Right lung (tissue), 2 donors: ENCODE measurements at regions not wholly inside any gene's neighbourhood (a gene's known extent, or its start where the extent isn't known, plus 50 kb on each side); places are given as distances from the start of the nearest gene placed in this dataset.

Experiments used
- DNase-seq, 2 donors: peaks; one replicate each; pipeline ENCODE4 v3.0.0-alpha.2; 2013

DNA sequence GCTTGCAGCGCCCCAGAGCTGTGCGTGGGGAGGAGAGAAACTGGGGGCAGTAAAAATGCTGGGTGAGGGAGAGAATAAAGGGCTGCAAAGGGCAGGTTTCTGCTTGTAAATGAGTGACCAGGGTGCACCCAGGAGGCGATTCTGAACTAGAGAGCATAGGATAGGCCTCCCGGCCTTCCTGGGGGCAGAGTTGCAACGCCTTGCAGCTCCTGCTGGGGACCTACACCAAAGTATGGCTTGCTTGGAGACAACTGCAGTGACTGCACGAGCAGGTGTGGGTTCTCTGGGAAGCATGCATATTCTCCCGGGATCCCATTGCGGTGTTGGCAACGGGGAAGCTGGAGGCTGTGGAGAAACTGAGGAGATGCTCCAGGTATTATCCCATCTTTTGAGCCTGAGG, 111.6 kb upstream of the SPACA1 start:
- no peak for DNase-seq

DNA sequence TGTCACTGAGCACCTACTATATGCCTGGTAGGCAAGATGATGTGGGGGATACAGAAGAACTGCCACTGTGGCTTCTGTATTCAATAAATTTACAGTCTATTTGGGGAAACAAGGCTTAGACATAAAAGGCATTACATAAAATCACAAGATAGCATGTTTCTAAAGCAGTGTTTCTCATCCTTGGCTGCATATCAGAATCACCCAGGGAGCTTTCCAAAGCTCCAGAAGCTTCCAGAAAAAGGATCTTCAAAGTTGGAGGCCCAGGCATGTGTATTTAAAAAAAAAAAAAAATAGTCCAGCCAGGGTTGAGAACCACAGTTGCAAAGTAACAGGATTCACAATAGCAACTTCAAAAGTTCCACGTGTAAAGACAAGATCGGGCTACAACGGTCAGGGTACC, 112.4 kb upstream of the SPACA1 start:
- no peak for DNase-seq

DNA sequence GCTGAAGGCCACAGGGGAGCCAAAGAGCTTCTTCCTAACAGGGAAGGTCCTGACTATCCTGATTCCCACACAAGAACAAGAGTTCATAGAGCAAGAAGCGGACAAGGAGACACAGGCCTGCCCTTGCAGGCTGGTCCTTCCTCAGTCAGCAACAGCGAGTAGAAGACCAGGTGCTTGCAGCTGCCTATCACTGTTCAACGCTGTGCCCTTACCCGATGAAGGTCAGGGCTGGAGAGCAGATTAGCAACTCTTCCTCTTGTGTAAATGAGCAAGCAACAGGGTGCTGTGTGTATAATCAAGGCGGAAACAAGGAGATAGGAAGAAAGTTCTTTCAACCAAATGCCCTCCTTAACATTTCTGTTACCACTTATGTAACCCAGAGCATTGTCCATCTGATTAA, 115.3 kb upstream of the SPACA1 start:
- no peak for DNase-seq

DNA sequence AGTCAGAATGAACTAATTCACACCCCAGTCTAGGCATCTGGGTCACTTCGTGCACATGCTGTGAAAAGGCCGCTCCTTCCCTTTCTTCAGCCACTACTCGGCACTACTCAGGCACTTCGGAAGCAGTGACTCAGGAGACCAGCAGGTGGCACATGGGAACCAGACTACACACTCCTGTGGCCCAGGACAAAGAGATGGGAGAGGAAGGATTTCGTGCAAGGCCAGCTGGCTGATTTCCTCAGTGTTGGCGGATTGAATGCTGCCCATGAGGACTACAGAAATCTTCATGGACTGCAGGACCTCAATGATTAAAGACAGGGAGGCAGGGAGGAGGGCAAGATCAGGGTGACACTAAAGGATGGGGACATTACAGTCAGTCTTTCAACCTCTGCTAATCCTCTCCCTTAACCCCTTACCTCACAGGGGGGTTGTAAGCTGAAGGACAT, 117.8 kb upstream of the SPACA1 start:
- DNase-seq = peak; percentile 71 to 78

DNA sequence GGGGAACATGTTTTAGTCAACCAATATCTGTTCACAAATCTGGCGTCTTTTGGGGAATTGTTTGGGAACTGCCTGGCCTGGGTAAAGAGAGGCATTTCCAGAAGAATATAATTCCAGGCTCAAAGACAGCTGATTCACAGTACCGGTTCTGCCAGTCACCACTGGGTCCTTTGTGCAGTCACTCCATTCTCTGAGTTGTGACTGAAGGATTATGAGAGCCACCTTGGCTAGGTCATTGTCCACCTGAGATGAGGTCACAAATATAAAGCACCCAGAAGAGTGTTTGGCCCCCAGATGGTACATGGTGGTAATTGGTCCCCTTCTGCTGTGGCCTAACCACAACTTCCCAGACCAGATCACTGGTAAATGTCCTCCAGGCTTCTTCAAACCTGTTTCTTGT, 121.0 kb upstream of the SPACA1 start:
- DNase-seq = no peak

DNA sequence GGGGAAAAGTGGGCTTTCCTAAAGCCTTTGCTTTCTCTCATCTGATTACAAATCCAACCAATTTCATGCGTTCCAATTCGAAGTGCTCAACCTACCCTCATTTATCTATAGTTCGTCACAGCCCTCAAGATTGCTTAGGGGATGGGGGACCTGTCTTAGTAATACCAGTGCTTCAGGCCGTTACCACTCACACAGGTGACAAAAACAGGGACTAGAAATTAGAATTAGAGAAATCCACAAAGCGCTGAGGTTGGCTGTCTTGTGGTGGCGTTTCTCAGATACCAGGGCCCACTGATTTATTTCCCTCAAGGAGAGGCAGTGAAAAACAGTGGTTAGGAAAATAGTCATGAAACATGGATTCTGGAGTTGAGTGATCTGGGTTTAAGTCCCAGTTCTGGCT, 121.6 kb upstream of the SPACA1 start:
- no peak for DNase-seq

DNA sequence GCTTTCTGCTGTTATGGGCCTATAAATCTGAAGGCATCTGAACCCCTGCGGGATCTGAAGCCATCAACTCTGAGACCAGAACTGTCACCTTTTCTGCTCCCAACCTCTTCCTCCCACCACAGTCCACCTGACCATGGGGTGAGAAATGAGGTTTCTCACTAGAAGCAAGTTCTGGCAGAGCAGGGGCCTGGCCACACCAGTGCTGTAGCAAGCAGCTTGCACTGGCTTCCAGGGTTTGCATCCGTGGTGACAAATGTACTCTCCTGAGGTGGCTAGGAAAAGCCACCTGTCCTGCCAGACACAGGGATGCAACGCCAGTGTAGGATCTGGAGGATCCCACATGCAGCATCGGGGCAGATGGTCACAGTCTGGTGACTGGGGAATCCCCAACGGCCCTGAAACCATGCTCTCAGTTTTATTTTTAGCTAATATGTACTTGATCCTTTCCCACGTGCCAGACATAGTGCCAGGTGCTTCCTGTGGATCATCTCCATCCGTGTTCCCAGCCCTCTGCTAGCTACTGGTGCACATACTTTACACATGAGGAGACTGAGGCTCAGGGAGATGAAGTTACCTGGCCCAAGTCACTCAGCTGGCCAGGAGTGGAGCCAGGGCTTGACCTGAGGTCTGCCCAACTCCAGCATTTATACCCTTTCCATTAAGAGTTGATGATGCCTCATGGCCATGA, 122.1 kb upstream of the SPACA1 start:
- no peak for DNase-seq

DNA sequence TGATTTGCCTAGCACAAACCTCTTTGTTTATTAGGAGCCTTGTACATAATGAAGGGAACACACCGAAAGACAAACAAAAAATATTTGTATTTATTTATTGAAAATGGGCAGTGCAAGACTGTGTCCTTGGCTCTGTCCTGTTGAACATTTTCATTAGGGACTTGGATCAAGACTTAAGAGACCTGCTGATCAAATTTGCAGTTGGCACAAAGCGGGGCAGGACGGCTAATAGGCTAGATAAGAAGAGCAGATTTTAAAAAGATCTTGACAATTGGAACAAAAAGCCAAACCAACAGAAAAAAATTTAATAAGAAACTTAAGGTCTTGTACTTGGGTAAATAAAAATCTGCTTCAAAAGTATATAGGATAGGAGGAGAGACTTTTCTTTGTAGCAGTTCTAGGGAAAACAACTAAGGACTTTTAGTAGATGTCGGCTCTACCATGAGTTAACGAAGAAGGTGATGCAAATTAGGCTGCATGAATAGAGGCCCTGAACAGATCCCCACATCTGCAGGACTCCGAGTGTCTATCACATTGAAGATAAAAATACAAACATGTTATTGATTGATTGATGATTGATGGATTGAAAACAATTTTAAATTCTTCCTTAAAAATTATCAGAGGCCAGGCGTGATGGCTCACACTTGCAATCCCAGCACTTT, 124.1 kb upstream of the SPACA1 start:
- DNase-seq = no peak

DNA sequence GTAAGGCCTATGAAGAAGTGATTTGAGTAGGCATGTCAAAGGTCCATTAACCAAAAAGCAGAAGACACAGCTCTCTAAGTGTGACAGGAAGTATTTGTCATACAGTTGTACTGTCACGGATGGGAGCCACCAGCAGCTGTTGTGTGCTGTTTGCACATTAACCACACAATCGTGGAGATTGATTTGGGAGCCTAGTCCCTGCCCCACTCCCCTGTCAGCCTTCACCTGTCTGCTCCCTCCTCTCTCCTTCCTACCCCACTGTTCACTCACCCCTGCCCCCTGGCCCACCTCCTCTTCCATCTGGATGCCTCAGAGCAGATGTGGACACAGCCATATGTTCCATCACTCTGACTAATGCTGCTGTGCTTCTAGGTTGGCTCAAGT, 124.7 kb upstream of the SPACA1 start:
- no peak for DNase-seq

DNA sequence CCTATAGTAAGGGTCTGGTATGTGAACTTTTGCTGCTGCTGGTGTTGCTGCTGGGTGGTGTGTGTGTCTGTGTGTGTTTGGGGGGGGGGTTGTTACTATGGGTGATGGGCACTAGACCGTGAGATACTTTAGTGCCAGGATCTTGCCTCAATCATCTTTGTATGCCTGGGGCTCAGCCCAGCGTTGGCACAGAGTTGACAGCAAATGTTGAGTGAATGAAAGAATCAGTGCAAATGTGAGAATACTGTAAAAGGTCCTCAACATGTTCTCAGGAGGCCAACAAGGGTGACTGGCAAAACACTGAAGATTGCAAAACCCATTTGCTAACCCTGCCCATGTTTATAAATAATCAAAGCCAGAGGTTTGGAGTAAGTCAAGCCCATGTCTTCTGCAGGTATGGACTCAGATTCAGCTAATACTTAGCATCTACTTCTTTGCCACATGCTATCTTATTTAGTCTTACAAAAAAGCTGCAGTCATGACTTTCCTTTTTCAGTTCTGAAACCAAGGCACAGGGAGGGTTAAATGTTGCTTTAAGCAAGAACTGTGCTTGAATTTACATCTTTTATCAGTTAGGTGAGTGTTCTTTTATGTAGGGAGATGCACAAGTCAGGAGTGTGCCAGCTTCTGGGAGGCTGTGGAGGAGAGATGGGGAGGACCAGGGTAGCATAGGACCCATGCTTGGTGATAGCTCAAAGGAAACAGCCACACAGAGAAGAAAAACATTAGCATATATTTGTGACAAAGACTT, 125.3 kb upstream of the SPACA1 start:
- DNase-seq = no peak

DNA sequence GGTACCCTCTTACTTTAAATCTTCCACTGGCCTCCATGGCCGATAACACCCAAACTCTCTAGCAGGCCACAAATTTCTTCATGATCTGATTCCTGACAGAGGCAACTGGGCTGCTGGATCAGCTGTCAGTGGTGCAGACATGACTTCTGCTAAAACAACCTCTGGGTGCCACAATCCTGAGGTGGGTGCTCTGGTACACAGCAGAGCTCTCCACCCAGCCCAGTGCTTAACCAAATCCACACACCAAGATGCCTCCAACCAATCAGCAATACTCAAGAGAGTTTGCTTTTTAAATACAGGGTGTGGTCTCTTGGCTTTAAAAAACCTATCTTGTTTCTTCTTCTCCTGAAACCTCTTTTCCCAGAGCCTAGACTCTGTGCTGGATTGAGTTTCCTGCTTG, 126.6 kb upstream of the SPACA1 start:
- no peak for DNase-seq

DNA sequence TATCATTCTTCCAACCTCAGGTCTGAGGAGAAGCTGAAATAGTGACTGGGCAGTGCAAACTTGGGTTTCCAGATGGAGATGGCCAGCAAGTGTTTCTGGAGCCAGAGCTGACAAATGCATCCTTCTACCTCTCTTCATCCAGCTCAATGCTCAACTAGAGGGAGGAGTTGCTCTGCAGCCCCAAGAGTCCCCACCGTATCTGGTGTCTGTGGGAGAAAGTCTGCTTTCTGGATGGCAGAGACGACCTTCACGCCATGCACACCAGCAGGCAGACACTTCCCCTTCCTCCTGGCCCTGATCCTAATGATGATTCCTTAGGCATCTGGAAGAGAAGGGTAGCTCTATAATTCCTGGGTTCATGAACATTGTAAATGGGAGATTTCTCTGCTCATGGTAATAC, 127.4 kb upstream of the SPACA1 start:
- DNase-seq = no peak

DNA sequence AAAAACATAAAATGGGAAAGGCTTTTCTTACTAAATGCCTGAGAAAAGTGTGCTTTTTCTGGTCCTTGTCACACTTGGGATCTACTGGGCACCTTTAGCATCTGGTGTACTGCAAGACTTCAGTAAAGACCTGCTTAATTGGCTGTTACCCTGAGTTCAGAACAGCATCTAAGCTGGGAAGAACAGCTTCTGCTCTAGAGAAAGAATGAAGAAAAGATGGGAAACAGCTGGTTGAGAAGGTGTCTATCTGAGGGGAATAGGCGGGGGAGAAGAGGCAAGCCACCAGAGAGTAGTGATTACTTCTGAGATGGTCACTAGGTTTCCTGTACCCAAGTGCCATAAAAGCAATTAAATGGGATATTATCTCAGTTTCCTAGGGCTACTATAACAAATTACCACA, 128.2 kb upstream of the SPACA1 start:
- no peak for DNase-seq

DNA sequence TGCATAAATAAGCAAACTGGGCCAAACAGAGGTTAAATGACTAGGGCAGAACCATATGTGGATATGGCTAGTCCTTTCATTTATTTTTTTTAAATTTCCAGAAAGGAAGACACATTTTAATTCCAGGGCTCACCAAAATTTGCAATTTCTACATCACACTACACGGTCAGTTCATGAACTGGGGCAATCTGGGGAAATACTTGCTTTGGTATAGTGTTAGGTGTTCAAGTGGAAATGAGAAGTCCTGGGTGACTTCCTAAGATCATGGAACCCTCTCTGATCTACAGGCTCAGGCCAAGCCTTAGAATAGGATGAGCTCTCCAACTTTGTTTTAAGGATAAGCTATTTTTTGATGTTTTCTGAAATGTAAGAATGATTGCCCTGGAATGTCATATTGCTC, 128.6 kb upstream of the SPACA1 start:
- DNase-seq = no peak

DNA sequence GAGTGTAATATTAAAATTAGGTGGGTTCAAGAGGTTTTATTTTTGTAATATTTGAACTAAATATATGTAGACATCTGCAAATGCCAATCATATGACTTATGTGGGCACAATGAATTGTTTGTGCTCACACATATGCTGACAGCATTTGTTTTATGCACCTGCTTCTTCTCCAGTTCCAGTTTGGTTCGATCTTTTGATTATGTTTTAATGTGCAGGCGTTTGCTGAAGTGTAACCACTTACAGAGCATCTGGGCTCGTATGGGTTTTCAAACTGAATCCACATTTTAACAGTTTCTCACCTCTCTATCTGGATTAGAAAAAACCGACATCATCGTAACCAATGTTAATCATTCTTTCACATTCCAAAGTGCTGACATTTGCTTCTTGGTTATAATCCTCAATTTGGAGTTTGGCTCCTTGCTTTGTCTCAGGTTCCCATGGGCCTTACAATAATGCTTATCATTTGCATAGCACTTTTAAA, 129.1 kb upstream of the SPACA1 start:
- peak; percentile 11 to 17 for DNase-seq

DNA sequence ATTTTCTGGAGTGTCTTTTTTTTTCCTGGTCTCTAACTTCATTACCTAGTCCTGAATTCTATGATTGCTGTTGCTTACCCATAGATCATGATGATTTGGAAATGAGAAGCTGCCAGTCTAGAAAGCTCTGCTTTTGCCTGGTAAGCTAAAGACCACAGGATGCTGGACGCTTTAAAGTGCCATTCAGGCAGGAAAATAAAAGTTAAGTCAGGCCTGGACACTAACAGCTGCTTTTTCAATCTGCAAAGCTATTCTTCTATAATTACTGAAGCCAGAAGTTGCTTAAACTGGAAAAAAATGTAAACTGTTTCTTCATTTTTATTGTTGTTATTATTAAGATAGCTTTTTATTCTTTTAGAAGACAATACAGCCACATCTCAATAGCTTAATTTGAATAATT, 129.8 kb upstream of the SPACA1 start:
- DNase-seq = peak; percentile 15 to 29

DNA sequence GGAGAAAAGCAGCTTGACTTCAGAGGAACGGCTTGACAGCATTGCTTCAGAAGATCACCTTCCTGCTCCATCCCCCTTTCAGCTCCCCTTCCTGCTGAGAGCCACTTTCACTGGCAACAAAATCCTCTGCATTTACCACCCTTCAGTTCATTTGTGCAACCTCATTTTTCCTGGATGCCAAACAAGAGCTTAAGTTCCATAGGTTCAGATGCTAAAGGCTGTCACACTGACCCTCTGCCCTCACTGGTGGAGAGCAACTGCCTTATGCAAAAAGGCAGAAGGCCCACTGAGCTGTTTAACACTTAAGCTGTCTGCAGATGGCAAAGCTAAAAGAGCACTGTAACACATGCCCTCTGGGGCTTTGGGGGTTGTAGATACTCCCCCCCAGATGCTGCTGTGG, 131.2 kb upstream of the SPACA1 start:
- DNase-seq = no peak

DNA sequence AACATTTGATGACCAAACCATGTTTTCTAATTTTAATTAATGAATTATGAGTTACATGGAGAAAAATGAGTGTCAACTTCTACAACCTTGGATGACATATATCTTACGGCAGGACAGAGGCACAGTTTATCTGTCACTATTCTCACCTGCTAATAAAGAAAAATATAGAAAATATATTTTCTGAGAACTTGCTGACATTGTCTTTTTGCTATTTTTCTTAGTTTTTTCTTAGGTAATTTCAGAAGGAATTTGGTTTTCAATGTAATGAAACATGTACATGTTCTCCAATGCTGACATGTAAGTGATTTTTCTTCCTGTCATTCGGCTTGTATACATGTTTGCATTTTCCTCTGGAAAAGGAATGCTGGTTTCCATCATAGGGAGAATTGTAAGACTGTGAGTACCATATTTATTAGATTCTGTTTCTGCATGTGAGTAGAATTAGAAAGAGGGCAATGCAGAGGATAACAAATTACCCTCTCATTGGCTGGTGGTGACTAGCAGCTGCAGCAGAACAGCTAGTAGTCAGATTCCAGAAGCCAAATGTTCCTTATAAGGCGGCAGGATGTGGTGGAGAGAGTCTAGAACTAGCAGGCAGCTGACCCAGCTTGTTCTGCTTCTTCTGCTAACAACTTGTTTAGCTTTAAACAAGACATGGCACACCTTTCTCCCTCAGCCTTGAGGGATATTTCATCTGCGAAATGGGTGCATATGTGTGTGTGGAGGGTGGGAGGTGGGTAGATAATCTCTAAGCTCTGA, 132.8 kb upstream of the SPACA1 start:
- DNase-seq = no peak

DNA sequence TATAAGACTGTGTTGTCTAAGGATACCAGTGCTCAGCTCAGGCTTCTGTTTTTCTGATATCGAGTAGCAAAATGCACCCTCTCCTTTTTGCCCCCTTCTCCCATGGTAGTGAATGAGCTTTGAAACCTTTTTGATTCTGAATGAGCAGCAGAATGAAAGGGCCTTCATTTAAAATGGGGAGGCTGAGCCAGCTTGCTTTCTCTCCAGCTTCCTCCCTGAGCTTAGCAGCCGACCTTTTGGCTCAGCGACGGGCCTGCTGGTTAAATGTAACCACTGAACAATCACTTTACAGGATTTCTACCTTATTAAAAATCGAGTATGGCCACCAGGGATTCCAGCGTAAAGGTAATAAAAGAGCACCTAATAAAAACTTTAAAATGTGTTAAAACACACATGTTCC, 133.7 kb upstream of the SPACA1 start:
- no peak for DNase-seq

DNA sequence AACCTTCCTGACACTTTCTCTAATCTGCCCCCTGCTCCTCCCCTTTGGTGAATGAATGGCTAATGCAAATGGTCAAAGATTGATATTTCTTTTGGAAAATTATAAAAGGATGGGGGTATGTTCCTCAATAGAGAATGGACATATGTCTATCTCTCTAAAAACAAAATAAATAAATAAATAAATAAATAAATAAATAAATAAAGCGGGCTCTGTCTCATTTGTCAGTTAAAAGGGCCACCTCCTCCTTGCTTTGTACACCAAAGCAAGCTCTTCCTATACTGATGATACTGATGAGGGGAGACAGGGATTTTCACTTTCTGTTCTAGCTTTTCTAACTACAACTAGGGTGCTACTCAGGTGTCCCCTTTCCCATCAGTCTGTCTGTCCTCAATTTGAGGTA, 135.5 kb upstream of the SPACA1 start:
- no peak for DNase-seq

DNA sequence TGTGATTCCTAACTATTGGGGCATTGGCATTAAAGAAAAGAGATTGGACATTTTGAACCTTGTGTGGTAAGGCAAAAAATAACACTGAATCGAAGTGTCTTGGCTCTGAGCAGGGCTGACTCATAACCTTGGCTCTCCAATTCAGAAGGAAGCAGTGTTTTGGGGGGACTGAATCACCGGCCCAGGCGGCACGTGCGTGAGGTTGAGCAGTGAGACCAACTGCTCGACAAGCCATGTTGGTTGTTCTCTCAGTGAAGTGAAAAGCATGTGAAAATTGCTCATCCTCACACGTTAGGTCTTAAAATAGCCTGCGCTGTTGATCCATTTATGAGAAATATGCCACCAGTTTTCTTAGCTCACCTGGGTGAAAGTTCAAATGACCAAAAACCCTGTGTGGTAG, 137.8 kb upstream of the SPACA1 start:
- DNase-seq = no peak
